Chondrocyte (in vitro differentiated cells): ENCODE measurements at regions not wholly inside any gene's neighbourhood (a gene's known extent, or its start where the extent isn't known, plus 50 kb on each side); places are given as distances from the start of the nearest gene placed in this dataset.

Experiments used
- DNase-seq: peaks from one replicate; pipeline ENCODE4 v3.0.0; 2021; ENCODE audit warnings: mixed read lengths, low spot score
- H3K27ac Mint-ChIP-seq: one replicate; pipeline ENCODE4 v1.8.0; 2021; ENCODE audit warnings: mild to moderate bottlenecking, moderate library complexity, mixed read lengths; ENCODE audit not compliant: unreplicated experiment
- H3K27me3 Mint-ChIP-seq: 2 replicates; pipeline ENCODE4 v1.8.0; 2021; ENCODE audit warnings: low read depth, mixed read lengths
- H3K36me3 Mint-ChIP-seq: 2 replicates; pipeline ENCODE4 v1.8.0; 2021; ENCODE audit warnings: low read depth, mixed read lengths
- H3K4me1 Mint-ChIP-seq: 2 replicates; pipeline ENCODE4 v1.8.0; 2021; ENCODE audit warnings: low read depth, mild to moderate bottlenecking, mixed read lengths
- H3K4me3 Mint-ChIP-seq: one replicate; pipeline ENCODE4 v1.8.0; 2021; ENCODE audit warnings: mild to moderate bottlenecking, moderate library complexity, mixed read lengths; ENCODE audit not compliant: unreplicated experiment
- H3K9me3 Mint-ChIP-seq: 2 replicates; pipeline ENCODE4 v1.8.0; 2021; ENCODE audit warnings: low read depth, mixed read lengths
- TF ChIP-seq, protein P1 (sequence below): fragments of 200-600 bp; sonication (generic); IDR thresholded peaks from 2 replicates; pipeline ENCODE4 v1.5.0; 2021; ENCODE audit warnings: antibody characterized with exemption, mild to moderate bottlenecking, moderate library complexity

DNA sequence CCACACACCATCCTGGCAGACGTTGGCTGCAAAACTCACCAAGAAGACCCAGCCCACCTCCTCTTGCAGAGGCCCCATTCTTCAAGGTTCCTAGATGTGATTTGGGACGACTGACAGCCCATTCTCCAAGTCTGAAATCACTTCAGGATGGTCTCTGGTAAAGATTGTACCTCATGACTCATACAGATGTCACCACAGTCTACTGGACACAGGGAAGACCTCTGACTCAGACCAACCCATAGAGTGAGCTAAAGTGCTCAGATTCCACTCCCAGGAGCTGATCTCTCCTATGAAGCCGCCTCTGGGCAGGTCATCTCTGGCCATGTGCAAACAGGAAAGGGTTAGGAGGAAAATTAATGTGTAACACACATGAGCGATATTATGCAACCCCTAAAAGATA lies 102.4 kb upstream of the VWC2 start:
- peaks cover 19% of the 10 kb centered on the region for H3K9me3 Mint-ChIP-seq
- H3K4me1 Mint-ChIP-seq, result no peaks in the 10 kb centered on the region
- H3K27me3 Mint-ChIP-seq, result no peaks in the 10 kb centered on the region
- H3K36me3 Mint-ChIP-seq, result no peaks in the 10 kb centered on the region
- H3K4me3 Mint-ChIP-seq, result no peak overlapping the region
- no peak overlapping the region for H3K27ac Mint-ChIP-seq
- DNase-seq, result no peak
- TF ChIP-seq, protein P1, sequence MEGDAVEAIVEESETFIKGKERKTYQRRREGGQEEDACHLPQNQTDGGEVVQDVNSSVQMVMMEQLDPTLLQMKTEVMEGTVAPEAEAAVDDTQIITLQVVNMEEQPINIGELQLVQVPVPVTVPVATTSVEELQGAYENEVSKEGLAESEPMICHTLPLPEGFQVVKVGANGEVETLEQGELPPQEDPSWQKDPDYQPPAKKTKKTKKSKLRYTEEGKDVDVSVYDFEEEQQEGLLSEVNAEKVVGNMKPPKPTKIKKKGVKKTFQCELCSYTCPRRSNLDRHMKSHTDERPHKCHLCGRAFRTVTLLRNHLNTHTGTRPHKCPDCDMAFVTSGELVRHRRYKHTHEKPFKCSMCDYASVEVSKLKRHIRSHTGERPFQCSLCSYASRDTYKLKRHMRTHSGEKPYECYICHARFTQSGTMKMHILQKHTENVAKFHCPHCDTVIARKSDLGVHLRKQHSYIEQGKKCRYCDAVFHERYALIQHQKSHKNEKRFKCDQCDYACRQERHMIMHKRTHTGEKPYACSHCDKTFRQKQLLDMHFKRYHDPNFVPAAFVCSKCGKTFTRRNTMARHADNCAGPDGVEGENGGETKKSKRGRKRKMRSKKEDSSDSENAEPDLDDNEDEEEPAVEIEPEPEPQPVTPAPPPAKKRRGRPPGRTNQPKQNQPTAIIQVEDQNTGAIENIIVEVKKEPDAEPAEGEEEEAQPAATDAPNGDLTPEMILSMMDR, result no peak

DNA sequence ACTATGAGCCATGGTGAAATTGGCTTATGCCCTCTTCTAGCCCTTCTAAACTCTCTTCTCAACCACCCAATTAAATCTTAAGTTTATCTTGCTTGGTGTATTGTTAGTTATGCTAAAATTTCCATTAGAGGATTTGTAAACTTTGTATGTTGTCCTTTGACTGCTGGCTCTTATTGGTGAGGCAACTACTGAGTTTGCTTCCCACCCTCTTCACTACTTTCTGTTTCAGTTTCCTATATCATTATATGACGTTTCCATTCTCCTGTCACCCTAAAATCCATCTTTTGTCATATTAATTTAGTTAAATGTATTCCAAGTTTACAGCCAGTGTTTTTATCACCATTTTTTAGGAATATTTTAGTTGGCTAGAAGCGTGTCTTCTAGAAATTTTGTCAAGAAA lies 80.9 kb upstream of the VWC2 start:
- Mint-ChIP-seq H3K27ac (no peak overlapping the region), H3K4me3 (no peak overlapping the region), H3K36me3 (no peaks in the 10 kb centered on the region), H3K9me3 (no peaks in the 10 kb centered on the region), H3K27me3 (peaks cover 4% of the 10 kb centered on the region), H3K4me1 (no peaks in the 10 kb centered on the region)
- no peak for DNase-seq
- TF ChIP-seq, protein P1, result no peak

DNA sequence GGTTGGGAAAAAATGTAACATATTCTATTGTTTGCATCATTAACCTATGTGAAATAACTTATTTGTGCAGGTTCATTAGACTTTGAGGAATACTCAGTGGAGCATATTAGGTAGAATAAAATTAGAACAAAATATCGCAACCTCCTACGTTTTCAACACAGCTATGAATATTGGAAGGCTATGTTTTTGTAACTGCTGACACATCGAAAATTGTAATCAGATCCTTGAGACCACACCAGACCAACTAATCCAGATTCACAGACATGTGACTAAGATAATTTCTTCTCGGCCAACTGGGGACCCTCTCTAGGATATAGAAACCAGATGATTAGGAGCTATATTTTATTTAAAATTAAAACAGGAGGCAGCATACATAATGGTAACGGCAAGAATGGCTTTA lies 77.5 kb upstream of the VWC2 start:
- H3K27ac Mint-ChIP-seq, result no peak overlapping the region

DNA sequence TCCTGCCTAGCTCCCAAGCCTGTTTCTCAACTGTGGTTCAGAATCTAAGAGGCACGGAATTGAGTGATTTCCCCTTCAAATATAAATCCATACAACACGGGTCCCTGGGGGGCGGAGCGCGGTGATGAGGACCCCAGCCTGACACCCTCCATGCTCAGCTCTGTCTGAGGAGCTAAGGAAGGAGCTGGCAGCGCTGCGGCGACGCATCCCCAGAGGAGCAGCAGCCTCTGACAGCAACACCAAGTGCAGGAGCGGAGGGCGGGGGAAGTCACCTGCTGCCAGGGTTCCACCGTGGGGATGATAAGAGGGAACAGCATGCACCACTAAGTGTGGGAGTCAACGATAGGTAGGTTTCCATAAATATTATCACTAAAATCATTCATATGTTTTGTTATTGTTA lies 72.6 kb upstream of the VWC2 start:
- H3K27ac Mint-ChIP-seq, result no peak overlapping the region
- peaks cover 11% of the 10 kb centered on the region for H3K9me3 Mint-ChIP-seq
- TF ChIP-seq, protein P1, result no peak
- DNase-seq, result no peak
- no peaks in the 10 kb centered on the region for H3K36me3 Mint-ChIP-seq
- no peaks in the 10 kb centered on the region for H3K4me1 Mint-ChIP-seq
- H3K4me3 Mint-ChIP-seq, result no peak overlapping the region
- H3K27me3 Mint-ChIP-seq, result no peaks in the 10 kb centered on the region

More for the DNA sequence above, 77.5 kb upstream of the VWC2 start:
- Mint-ChIP-seq H3K27me3 (peaks cover 4% of the 10 kb centered on the region), H3K36me3 (no peaks in the 10 kb centered on the region), H3K4me1 (no peaks in the 10 kb centered on the region), H3K4me3 (no peak overlapping the region), H3K9me3 (peaks cover 7% of the 10 kb centered on the region)
- no peak for DNase-seq
- TF ChIP-seq, protein P1, result no peak

DNA sequence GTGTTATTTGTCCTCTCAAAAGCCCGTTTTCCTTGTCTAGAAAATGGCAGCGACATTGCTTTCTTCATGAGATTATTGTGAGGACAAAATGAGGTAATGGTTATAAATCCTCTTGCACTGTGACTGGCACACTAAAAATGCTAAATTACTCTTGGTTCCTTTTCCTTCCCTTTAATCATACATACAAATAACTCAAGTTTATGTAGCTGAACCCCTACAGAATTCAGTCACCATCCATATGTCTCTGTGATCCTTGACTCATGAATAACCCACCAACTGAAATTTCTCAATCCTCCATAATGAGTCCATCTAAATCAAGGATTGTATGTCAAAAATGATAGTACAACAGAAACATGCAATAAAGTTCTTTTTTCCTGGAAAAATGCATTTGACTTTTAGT lies 71.3 kb upstream of the VWC2 start:
- Mint-ChIP-seq H3K36me3 (no peaks in the 10 kb centered on the region), H3K27ac (no peak overlapping the region)

More for the DNA sequence above, 71.3 kb upstream of the VWC2 start:
- Mint-ChIP-seq H3K4me1 (no peaks in the 10 kb centered on the region), H3K4me3 (no peak overlapping the region), H3K27me3 (no peaks in the 10 kb centered on the region), H3K9me3 (peaks cover 11% of the 10 kb centered on the region)
- TF ChIP-seq, protein P1, result no peak
- no peak for DNase-seq
